GM03348 (cell line): ENCODE measurements at regions not wholly inside any gene's neighbourhood (a gene's known extent, or its start where the extent isn't known, plus 50 kb on each side); places are given as distances from the start of the nearest gene placed in this dataset.
"Not testable (repeated sequence)": the region's sequence is repeated elsewhere in the genome, so short reads cannot be mapped to it uniquely, and the experiment has no call there.

ENCODE experiments used
- DNase-seq: peaks from one replicate; pipeline ENCODE4 v3.0.0; 2012; ENCODE audit warnings: low spot score

- DNase-seq = no peak
These were observed 158.4 kb upstream of the CCDC54 start for GRCh38 chr3:107218864-107219269.

- DNase-seq = no peak
These were observed 156.7 kb upstream of the CCDC54 start for GRCh38 chr3:107220538-107220937.

GRCh38 chr3:107221856-107222255 is 155.4 kb upstream of the CCDC54 start:
- no peak for DNase-seq

- peak; percentile 48 for DNase-seq
These were observed 154.3 kb upstream of the CCDC54 start for GRCh38 chr3:107222907-107223306.

GRCh38 chr3:107224026-107224596 is 153.1 kb upstream of the CCDC54 start:
- no peak for DNase-seq

GRCh38 chr3:107227091-107227490 is 150.1 kb upstream of the CCDC54 start:
- DNase-seq = peak; percentile 17

GRCh38 chr3:107233877-107234276 is 143.4 kb upstream of the CCDC54 start:
- DNase-seq = not testable (repeated sequence)

GRCh38 chr3:107235193-107235927 is 141.9 kb upstream of the CCDC54 start:
- peak; percentile 35 for DNase-seq

GRCh38 chr3:107235928-107236315 is 141.3 kb upstream of the CCDC54 start:
- DNase-seq = peak; percentile 81

- no peak for DNase-seq
These were observed 140.4 kb upstream of the CCDC54 start for GRCh38 chr3:107236655-107237337.

GRCh38 chr3:107238787-107239186 is 138.5 kb upstream of the CCDC54 start:
- no peak for DNase-seq

- DNase-seq = no peak
These were observed 137.5 kb upstream of the CCDC54 start for GRCh38 chr3:107239703-107240102.

GRCh38 chr3:107240183-107241091 is 136.8 kb upstream of the CCDC54 start:
- DNase-seq = peak; percentile 96

GRCh38 chr3:107241217-107241616 is 136.0 kb upstream of the CCDC54 start:
- peak; percentile 31 for DNase-seq

- DNase-seq = no peak
These were observed 134.7 kb upstream of the CCDC54 start for GRCh38 chr3:107242579-107242978.

GRCh38 chr3:107247116-107247515 is 130.1 kb upstream of the CCDC54 start:
- no peak for DNase-seq

GRCh38 chr3:107249132-107249531 is 128.1 kb upstream of the CCDC54 start:
- DNase-seq = no peak

GRCh38 chr3:107250221-107250620 is 127.0 kb upstream of the CCDC54 start:
- no peak for DNase-seq

- no peak for DNase-seq
These were observed 125.4 kb upstream of the CCDC54 start for GRCh38 chr3:107251819-107252218.

GRCh38 chr3:107256963-107257362 is 120.3 kb upstream of the CCDC54 start:
- DNase-seq = no peak

GRCh38 chr3:107258300-107258699 is 118.9 kb upstream of the CCDC54 start:
- DNase-seq = no peak

- no peak for DNase-seq
These were observed 117.0 kb upstream of the CCDC54 start for GRCh38 chr3:107260207-107260606.
